Spleen (tissue), 11 donors: ENCODE measurements at regions not wholly inside any gene's neighbourhood (a gene's known extent, or its start where the extent isn't known, plus 50 kb on each side); places are given as distances from the start of the nearest gene placed in this dataset.

Experiments used
- DNase-seq: peaks from one replicate; pipeline ENCODE4 v3.0.0-alpha.2; 2020
- H3K27ac ChIP-seq, 8 donors: fragments of 200-600 bp; sonication (generic) in 7 of 8; 1 replicate in 4 of 8; 2 replicates in 4 of 8; pipeline versions ENCODE4 v1.5.0 to v1.8.0; 2016 to 2021; ENCODE audit warnings: inconsistent platforms in 4 of 8, mild to moderate bottlenecking in 4 of 8, moderate library complexity in 1 of 8
- H3K27me3 ChIP-seq, 7 donors: fragments of 200-600 bp; sonication (generic) in 6 of 7; replicated peaks in 1 of 7; 1 replicate in 4 of 7; 2 replicates in 3 of 7; pipeline versions ENCODE4 v1.5.0 to v1.8.0; 2016 to 2021; ENCODE audit warnings: inconsistent platforms in 3 of 7, mild to moderate bottlenecking in 1 of 7
- H3K36me3 ChIP-seq, 6 donors: fragments of 200-600 bp; sonication (generic) in 5 of 6; 1 replicate in 4 of 6; 2 replicates in 2 of 6; pipeline versions ENCODE4 v1.5.0 to v1.8.0; 2016 to 2021; ENCODE audit warnings: inconsistent platforms in 2 of 6
- H3K4me1 ChIP-seq, 6 donors: fragments of 200-600 bp; sonication (generic) in 5 of 6; 1 replicate in 3 of 6; 2 replicates in 3 of 6; pipeline versions ENCODE4 v1.5.0 to v1.8.0; 2016 to 2021; ENCODE audit warnings: inconsistent platforms in 3 of 6
- H3K4me3 ChIP-seq, 8 donors: fragments of 200-600 bp; sonication (generic) in 7 of 8; 1 replicate in 4 of 8; 2 replicates in 4 of 8; pipeline versions ENCODE4 v1.5.0 to v1.8.0; 2016 to 2021; ENCODE audit warnings: inconsistent platforms in 4 of 8, mild to moderate bottlenecking in 4 of 8, moderate library complexity in 2 of 8
- H3K9me3 ChIP-seq, 8 donors: fragments of 200-600 bp; sonication (generic) in 7 of 8; 1 replicate in 4 of 8; 2 replicates in 4 of 8; pipeline versions ENCODE4 v1.5.0 to v1.8.0; 2016 to 2021; ENCODE audit warnings: inconsistent platforms in 4 of 8
- CTCF ChIP-seq, 11 experiments: fragments of 200-600 bp in 7 of 11; fragments of 450-650 bp in 4 of 11; sonication (generic) in 4 of 11; IDR thresholded peaks in 8 of 11; conservative IDR thresholded peaks in 3 of 11; 1 replicate in 7 of 11; 2 replicates in 4 of 11; pipeline versions ENCODE4 v1.4.0 to v1.8.0; 2016 to 2021; ENCODE audit warnings: antibody characterized with exemption in 11 of 11, inconsistent platforms in 4 of 11, mild to moderate bottlenecking in 1 of 11
- POLR2A ChIP-seq, 3 donors: fragments of 450-650 bp; IDR thresholded peaks; one replicate each; pipeline ENCODE4 v1.5.1; 2017; ENCODE audit warnings: antibody characterized with exemption in 3 of 3, mild to moderate bottlenecking in 1 of 3
- POLR2AphosphoS5 ChIP-seq, 3 donors: sonication (generic); formaldehyde crosslinking; IDR thresholded peaks; one replicate each; pipeline ENCODE4 v1.5.1; 2017; ENCODE audit warnings: antibody characterized with exemption in 3 of 3
- WGBS, 5 donors: extraction: QIAGEN DNeasy Blood & Tissue Kit in 3 of 5; methylation state at CpG; one replicate each; pipeline versions ENCODE4 v1.1.5 to v1.1.7; 2013 to 2018; 5-methylcytosine and 5-hydroxymethylcytosine counted together
- intact Hi-C: fragments of 100-400 bp; cut with DNase I; formaldehyde crosslinking; loops from one replicate; pipeline ENCODE4 v1.15.0; 2023; ENCODE audit warnings: low total_unique reads
- donor health status: healthy with polysubstance abuse.
- donor health status: DM: no; HTN: no; CAD: no; lungs with moderate emphysema.
- donor health status: DM: no; HTN: no; CAD: no.
- donor health status: Bipolar disorder and iron deficiency.
- donor health status: healthy.
- donor health status: DM: no; HTN: no; CAD: no.
- donor health status: DM: yes; HTN: yes; CAD: no.

- Histone ChIP-seq H3K27ac (no peak overlapping the region), H3K27me3 (no peaks in the 10 kb centered on the region), H3K4me1 (no peaks in the 10 kb centered on the region), H3K4me3 (no peak overlapping the region), H3K36me3 (no peaks in the 10 kb centered on the region), H3K9me3 (peaks cover 0 to 49% (median 33%) of the 10 kb centered on the region in 8 donors)
- no peak for TF ChIP-seq POLR2AphosphoS5 (IDR thresholded peaks at IDR 0.05)
- no peak for TF ChIP-seq POLR2A (IDR thresholded peaks at IDR 0.05)
- no peak for TF ChIP-seq CTCF (IDR thresholded peaks at IDR 0.05 in 8 of 11, conservative IDR thresholded peaks at IDR 0.05 in 3 of 11)
- WGBS, 5 donors: 81 to 91% (median 89%) methylated on average over 13 to 16 of the region's 16 CpGs
- no peak for DNase-seq
- intact Hi-C loops: no loop called here
Measured at GRCh38 chr13:61765181-61765742, 349.6 kb upstream of the PCDH20 start.

GRCh38 chr13:61761690-61762089 is 346.0 kb upstream of the PCDH20 start:
- Histone ChIP-seq H3K4me1 (no peaks in the 10 kb centered on the region), H3K27ac (no peak overlapping the region), H3K4me3 (no peak overlapping the region), H3K9me3 (peaks cover 0 to 29% (median 24%) of the 10 kb centered on the region in 8 donors), H3K27me3 (no peaks in the 10 kb centered on the region), H3K36me3 (no peaks in the 10 kb centered on the region)
- WGBS, 5 donors: 67 to 84% (median 75%) methylated on average over 1 of the region's 1 CpG
- intact Hi-C loops: no loop called here
- TF ChIP-seq POLR2AphosphoS5 (IDR thresholded peaks at IDR 0.05) (no peak), CTCF (IDR thresholded peaks at IDR 0.05 in 8 of 11, conservative IDR thresholded peaks at IDR 0.05 in 3 of 11) (no peak), POLR2A (IDR thresholded peaks at IDR 0.05) (no peak)
- DNase-seq: no peak

GRCh38 chr13:61760102-61760501 is 344.5 kb upstream of the PCDH20 start:
- Histone ChIP-seq H3K27ac (no peak overlapping the region), H3K4me3 (no peak overlapping the region), H3K27me3 (no peaks in the 10 kb centered on the region), H3K36me3 (no peaks in the 10 kb centered on the region), H3K9me3 (peaks cover 0 to 33% (median 27%) of the 10 kb centered on the region in 8 donors), H3K4me1 (no peaks in the 10 kb centered on the region)
- intact Hi-C loops: no loop called here
- 87 to 92% (median 91%) methylated on average over 3 of the region's 3 CpGs for WGBS, 5 donors
- TF ChIP-seq CTCF (IDR thresholded peaks at IDR 0.05 in 8 of 11, conservative IDR thresholded peaks at IDR 0.05 in 3 of 11) (no peak), POLR2A (IDR thresholded peaks at IDR 0.05) (no peak), POLR2AphosphoS5 (IDR thresholded peaks at IDR 0.05) (no peak)
- no peak for DNase-seq

- TF ChIP-seq POLR2A (IDR thresholded peaks at IDR 0.05) (no peak), POLR2AphosphoS5 (IDR thresholded peaks at IDR 0.05) (no peak), CTCF (IDR thresholded peaks at IDR 0.05 in 8 of 11, conservative IDR thresholded peaks at IDR 0.05 in 3 of 11) (no peak)
- intact Hi-C loops: no loop called here
- Histone ChIP-seq H3K36me3 (no peaks in the 10 kb centered on the region), H3K9me3 (peaks cover 0 to 48% (median 29%) of the 10 kb centered on the region in 8 donors), H3K27ac (no peak overlapping the region), H3K4me1 (no peaks in the 10 kb centered on the region), H3K27me3 (no peaks in the 10 kb centered on the region), H3K4me3 (no peak overlapping the region)
- WGBS, 5 donors: 39 to 77% (median 63%) methylated on average over 1 of the region's 1 CpG
- DNase-seq: no peak
Measured at GRCh38 chr13:61756031-61756430, 340.4 kb upstream of the PCDH20 start.
